SK-N-SH (cell line): ENCODE measurements at regions not wholly inside any gene's neighbourhood (a gene's known extent, or its start where the extent isn't known, plus 50 kb on each side); places are given as distances from the start of the nearest gene placed in this dataset.
"Not testable (repeated sequence)": the region's sequence is repeated elsewhere in the genome, so short reads cannot be mapped to it uniquely, and the experiment has no call there.

Experiments used
- CTCF ChIA-PET: fragments of 300-600, 350-600 bp; formaldehyde crosslinking; extraction: SDS; loops from one replicate; lab custom pipeline; 2021; lab: Yijun Ruan, JAX
- POLR2A ChIA-PET: fragments of 350-600 bp; sonication (Branson Sonifier 250); formaldehyde crosslinking; extraction: SDS; loops from one replicate; lab custom pipeline; 2020; ENCODE audit warnings: antibody characterized with exemption, inconsistent platforms; lab: Yijun Ruan, JAX
- DNase-seq: peaks from one replicate; pipeline ENCODE4 v3.0.0; 2012
- H2AFZ ChIP-seq: fragments of 200-600 bp; sonication (generic); 2 replicates; pipeline ENCODE4 v1.8.1; 2016; ENCODE audit warnings: antibody characterized with exemption, mild to moderate bottlenecking, low read depth
- H3F3A ChIP-seq: fragments of 200-600 bp; sonication (generic); replicated peaks from 2 replicates; pipeline ENCODE3; 2016; ENCODE audit warnings: antibody characterized with exemption, mild to moderate bottlenecking; ENCODE audit not compliant: insufficient read depth
- H3K27ac ChIP-seq, 2 experiments: fragments of 200-500 bp in 1 of 2; fragments of 200-600 bp in 1 of 2; sonication (Bioruptor generic) in 1 of 2; sonication (generic), shearing (Covaris generic) in 1 of 2; 2 replicates each; pipeline versions ENCODE4 v1.5.1 to v1.6.1; 2014 to 2016; ENCODE audit warnings: low read depth in 2 of 2, inconsistent platforms in 1 of 2, low read length in 1 of 2, mild to moderate bottlenecking in 1 of 2, mixed read lengths in 1 of 2
- H3K27me3 ChIP-seq: fragments of 200-600 bp; sonication (generic), shearing (Covaris generic); 2 replicates; pipeline ENCODE4 v1.6.1; 2016; ENCODE audit warnings: mixed run types; ENCODE audit not compliant: insufficient read depth
- H3K36me3 ChIP-seq, 2 experiments: fragments of 200-500 bp in 1 of 2; fragments of 200-600 bp in 1 of 2; sonication (Bioruptor generic) in 1 of 2; sonication (generic) in 1 of 2; replicated peaks in 1 of 2; 2 replicates each; pipeline versions ENCODE3 to v1.5.1; 2014 to 2016; ENCODE audit warnings: low read length in 1 of 2, mild to moderate bottlenecking in 1 of 2; ENCODE audit not compliant: insufficient read depth in 2 of 2, control insufficient read depth in 1 of 2
- H3K4me1 ChIP-seq, 2 experiments: fragments of 200-500 bp in 1 of 2; fragments of 200-600 bp in 1 of 2; sonication (Bioruptor generic) in 1 of 2; sonication (generic), shearing (Covaris generic) in 1 of 2; 2 replicates each; pipeline versions ENCODE4 v1.5.1 to v1.6.1; 2014 to 2016; ENCODE audit warnings: low read depth in 1 of 2, low read length in 1 of 2, mixed run types in 1 of 2; ENCODE audit not compliant: insufficient read depth in 2 of 2, control insufficient read depth in 1 of 2
- H3K4me2 ChIP-seq: fragments of 200-600 bp; sonication (generic), shearing (Covaris generic); 2 replicates; pipeline ENCODE4 v1.6.1; 2017; ENCODE audit warnings: mixed run types
- H3K4me3 ChIP-seq, 2 experiments: fragments of 200-500 bp in 1 of 2; fragments of 200-600 bp in 1 of 2; sonication (Bioruptor generic) in 1 of 2; sonication (generic), shearing (Covaris generic) in 1 of 2; 2 replicates each; pipeline versions ENCODE4 v1.5.1 to v1.8.1; 2014 to 2016; ENCODE audit warnings: low read depth in 2 of 2, inconsistent platforms in 1 of 2, low read length in 1 of 2, mild to moderate bottlenecking in 1 of 2, mixed read lengths in 1 of 2, moderate library complexity in 1 of 2
- H3K79me2 ChIP-seq: fragments of 200-600 bp; sonication (generic); 2 replicates; pipeline ENCODE4 v1.8.1; 2017; ENCODE audit warnings: mild to moderate bottlenecking; ENCODE audit not compliant: insufficient read depth
- H3K9ac ChIP-seq: fragments of 200-600 bp; sonication (generic); 2 replicates; pipeline ENCODE4 v1.6.1; 2017; ENCODE audit warnings: mixed run types
- H3K9me2 ChIP-seq: fragments of 200-600 bp; sonication (generic); 2 replicates; pipeline ENCODE4 v1.6.1; 2017; ENCODE audit warnings: mixed run types
- H3K9me3 ChIP-seq: fragments of 200-600 bp; sonication (generic); 2 replicates; pipeline ENCODE4 v1.6.1; 2017; ENCODE audit warnings: mixed run types, mild to moderate bottlenecking, moderate library complexity
- H4K20me1 ChIP-seq: fragments of 200-600 bp; sonication (generic); 2 replicates; pipeline ENCODE4 v1.6.1; 2017; ENCODE audit warnings: mild to moderate bottlenecking, mixed run types; ENCODE audit not compliant: insufficient read depth
- CHD2 ChIP-seq: fragments of 150-350 bp; IDR thresholded peaks from 2 replicates; pipeline ENCODE4 v1.6.1; 2018; ENCODE audit warnings: low read length; ENCODE audit not compliant: partially characterized antibody
- CTCF ChIP-seq: fragments of 200-600 bp; sonication (generic); IDR thresholded peaks from 2 replicates; pipeline ENCODE4 v1.6.1; 2017; ENCODE audit warnings: antibody characterized with exemption, mild to moderate bottlenecking, moderate library complexity
- ELF1 ChIP-seq: IDR thresholded peaks from 2 replicates; pipeline ENCODE4 v1.4.0; 2012
- EP300 ChIP-seq, 2 experiments: IDR thresholded peaks; 2 replicates each; pipeline versions ENCODE4 v1.4.0 to v1.6.1; 2012; ENCODE audit warnings: borderline replicate concordance in 1 of 2, low read depth in 1 of 2, low read length in 1 of 2
- FOSL2 ChIP-seq: IDR thresholded peaks from 2 replicates; pipeline ENCODE4 v1.4.0; 2012; ENCODE audit warnings: low read depth, mild to moderate bottlenecking, moderate library complexity, borderline replicate concordance
- FOXJ3 ChIP-seq: sonication (generic); formaldehyde crosslinking; IDR thresholded peaks from 2 replicates; pipeline ENCODE4 v1.5.1; 2020; ENCODE audit warnings: mild to moderate bottlenecking, missing genetic modification reagents
- GABPA ChIP-seq: IDR thresholded peaks from 2 replicates; pipeline ENCODE4 v1.4.0; 2012; ENCODE audit warnings: low read depth, mild to moderate bottlenecking
- GATA2 ChIP-seq: sonication (generic); formaldehyde crosslinking; IDR thresholded peaks from 2 replicates; pipeline ENCODE4 v1.5.0; 2020; ENCODE audit warnings: mild to moderate bottlenecking, missing genetic modification reagents
- JUND ChIP-seq: IDR thresholded peaks from 2 replicates; pipeline ENCODE4 v1.4.0; 2012
- MAX ChIP-seq: IDR thresholded peaks from 2 replicates; pipeline ENCODE4 v1.4.0; 2012; ENCODE audit warnings: low read depth
- MEF2A ChIP-seq: IDR thresholded peaks from 2 replicates; pipeline ENCODE4 v1.4.0; 2012; ENCODE audit warnings: low read depth, borderline replicate concordance
- NFIC ChIP-seq: IDR thresholded peaks from 2 replicates; pipeline ENCODE4 v1.4.0; 2012; ENCODE audit warnings: borderline replicate concordance
- NRF1 ChIP-seq: IDR thresholded peaks from 2 replicates; pipeline ENCODE4 v1.6.1; 2012; ENCODE audit warnings: low read depth, mild to moderate bottlenecking, low read length
- PBX3 ChIP-seq: IDR thresholded peaks from 2 replicates; pipeline ENCODE4; 2012
- POLR2AphosphoS5 ChIP-seq: IDR thresholded peaks from 2 replicates; pipeline ENCODE4 v1.6.1; 2012; ENCODE audit warnings: low read depth, low read length
- RAD21 ChIP-seq: IDR thresholded peaks from 2 replicates; pipeline ENCODE4 v1.6.1; 2012; ENCODE audit warnings: mild to moderate bottlenecking, low read length
- RCOR1 ChIP-seq: fragments of 150-350 bp; IDR thresholded peaks from 2 replicates; pipeline ENCODE4 v1.6.1; 2017; ENCODE audit warnings: antibody characterized with exemption, low read length
- RFX5 ChIP-seq: IDR thresholded peaks from 2 replicates; pipeline ENCODE4 v1.6.1; 2012; ENCODE audit warnings: mild to moderate bottlenecking, improper control_type of control experiment, low read length
- RXRA ChIP-seq: IDR thresholded peaks from 2 replicates; pipeline ENCODE4 v1.4.0; 2012; ENCODE audit warnings: low read depth, mild to moderate bottlenecking, borderline replicate concordance
- SMC3 ChIP-seq: IDR thresholded peaks from 2 replicates; pipeline ENCODE4 v1.6.1; 2012; ENCODE audit warnings: low read depth, low read length, improper control_type of control experiment
- TAF1 ChIP-seq: IDR thresholded peaks from 2 replicates; pipeline ENCODE4 v1.6.1; 2012; ENCODE audit warnings: low read depth, mild to moderate bottlenecking, low read length, moderate library complexity, borderline replicate concordance
- TEAD4 ChIP-seq: IDR thresholded peaks from 2 replicates; pipeline ENCODE4 v1.4.0; 2012; ENCODE audit warnings: mild to moderate bottlenecking, borderline replicate concordance; ENCODE audit not compliant: insufficient read depth
- USF2 ChIP-seq: fragments of 150-350 bp; IDR thresholded peaks from 2 replicates; pipeline ENCODE4 v1.6.1; 2017; ENCODE audit warnings: antibody characterized with exemption, low read length, low read depth, borderline replicate concordance
- ZBTB33 ChIP-seq: IDR thresholded peaks from 2 replicates; pipeline ENCODE4 v1.4.0; 2012; ENCODE audit warnings: low read depth, borderline replicate concordance
- WGBS: methylation state at CpG from one replicate; pipeline ENCODE4 v1.1.6; 2017; ENCODE audit warnings: low lambda C conversion rate; 5-methylcytosine and 5-hydroxymethylcytosine counted together

- no peaks in the 10 kb centered on the region for H3F3A ChIP-seq
- H3K9me3 ChIP-seq = no peaks in the 10 kb centered on the region
- no peak overlapping the region for H3K4me2 ChIP-seq
- no peak overlapping the region for H3K4me3 ChIP-seq
- H3K36me3 ChIP-seq = no peaks in the 10 kb centered on the region
- H3K27ac ChIP-seq = no peak overlapping the region; a peak in 1 of 4 replicates
- H2AFZ ChIP-seq = no peak overlapping the region
- no peaks in the 10 kb centered on the region for H3K9me2 ChIP-seq
- H3K9ac ChIP-seq = no peak overlapping the region
- no peaks in the 10 kb centered on the region for H3K27me3 ChIP-seq
- peak; percentile 82 for TF ChIP-seq CTCF
- no peak for TF ChIP-seq NRF1
- no peak for TF ChIP-seq GABPA
- no peak for TF ChIP-seq PBX3
- TF ChIP-seq RFX5 = no peak
- TF ChIP-seq EP300 (IDR thresholded peaks at IDR 0.05; ENCODE audit: borderline replicate concordance in 1 of 2, low read depth in 1 of 2, low read length in 1 of 2) = no peak
- no peak for TF ChIP-seq MEF2A
- TF ChIP-seq TAF1 = no peak
- 0 out of 2 replicates have a peak, but pooled peaks have one; percentile 7 for TF ChIP-seq RCOR1
- TF ChIP-seq USF2 = no peak
- TF ChIP-seq CHD2 = no peak
- TF ChIP-seq RXRA = no peak
- no peak for TF ChIP-seq MAX
- no peak for TF ChIP-seq FOSL2
- TF ChIP-seq JUND = no peak
- peak; percentile 70 for TF ChIP-seq SMC3
- peak; percentile 86 for TF ChIP-seq RAD21
- no peak for TF ChIP-seq ELF1
- no peak for TF ChIP-seq GATA2 (CRISPR knock-in tag)
- no peak for TF ChIP-seq POLR2AphosphoS5
- no peak for TF ChIP-seq FOXJ3 (CRISPR knock-in tag)
- TF ChIP-seq NFIC = no peak
- no peak for TF ChIP-seq TEAD4
- TF ChIP-seq ZBTB33 = no peak
- TF ChIP-seq, all 33 proteins: peak for 4
- Histone ChIP-seq H4K20me1 (no peaks in the 10 kb centered on the region), H3K79me2 (no peaks in the 10 kb centered on the region), H3K4me1 (no peaks in the 10 kb centered on the region; a peak in 1 of 4 replicates)
- ChIA-PET POLR2A (no interaction called here), CTCF (interaction anchor here (0.5 to 2.5 kb wide), 19 partner anchors 8 to 1766 kb away, joined by 3 to 16 read pairs (median 3); partner anchors contain the start of gene CBLN2)
- WGBS = 19% methylated on average over 8 of the region's 8 CpGs
- DNase-seq = peak; percentile 57
These were observed 493.1 kb downstream of the SOCS6 start for GRCh38 chr18:70781860-70782453.

DNA sequence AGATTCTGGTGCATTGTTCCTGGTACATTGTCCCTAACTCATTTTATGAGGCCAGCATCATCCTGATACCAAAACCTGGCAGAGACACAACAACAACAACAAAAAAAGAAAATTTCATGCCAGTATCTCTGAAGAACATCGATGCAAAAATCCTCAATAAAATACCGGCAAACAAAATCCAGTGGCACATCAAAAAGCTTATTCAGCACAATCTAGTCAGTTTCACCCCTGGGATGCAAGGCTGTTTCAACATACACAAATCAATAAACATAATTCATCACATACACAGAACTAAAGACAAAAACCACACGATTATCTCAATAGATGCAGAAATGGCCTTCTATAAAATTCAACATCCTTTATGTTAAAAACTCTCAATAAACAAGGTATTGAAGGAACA is 477.4 kb downstream of the SOCS6 start:
- H3K27ac ChIP-seq, H3K27me3 ChIP-seq, H3F3A ChIP-seq, H3K79me2 ChIP-seq, H3K9ac ChIP-seq, H3K9me2 ChIP-seq, DNase-seq, H3K36me3 ChIP-seq, CTCF ChIA-PET, H3K9me3 ChIP-seq, H3K4me2 ChIP-seq, H3K4me1 ChIP-seq, POLR2A ChIA-PET, H3K4me3 ChIP-seq, H2AFZ ChIP-seq, H4K20me1 ChIP-seq: not testable (repeated sequence)
- WGBS = 52% methylated on average over 3 of the region's 3 CpGs
